GM21367 (cell line): ENCODE measurements at regions not wholly inside any gene's neighbourhood (a gene's known extent, or its start where the extent isn't known, plus 50 kb on each side); places are given as distances from the start of the nearest gene placed in this dataset.
"Not testable (repeated sequence)": the region's sequence is repeated elsewhere in the genome, so short reads cannot be mapped to it uniquely, and the experiment has no call there.

ENCODE experiments used
- ATAC-seq: cut with Tn5 transposase; IDR thresholded peaks from one replicate; pipeline ENCODE4 v1.9.1; 2021; ENCODE audit not compliant: unreplicated experiment

DNA sequence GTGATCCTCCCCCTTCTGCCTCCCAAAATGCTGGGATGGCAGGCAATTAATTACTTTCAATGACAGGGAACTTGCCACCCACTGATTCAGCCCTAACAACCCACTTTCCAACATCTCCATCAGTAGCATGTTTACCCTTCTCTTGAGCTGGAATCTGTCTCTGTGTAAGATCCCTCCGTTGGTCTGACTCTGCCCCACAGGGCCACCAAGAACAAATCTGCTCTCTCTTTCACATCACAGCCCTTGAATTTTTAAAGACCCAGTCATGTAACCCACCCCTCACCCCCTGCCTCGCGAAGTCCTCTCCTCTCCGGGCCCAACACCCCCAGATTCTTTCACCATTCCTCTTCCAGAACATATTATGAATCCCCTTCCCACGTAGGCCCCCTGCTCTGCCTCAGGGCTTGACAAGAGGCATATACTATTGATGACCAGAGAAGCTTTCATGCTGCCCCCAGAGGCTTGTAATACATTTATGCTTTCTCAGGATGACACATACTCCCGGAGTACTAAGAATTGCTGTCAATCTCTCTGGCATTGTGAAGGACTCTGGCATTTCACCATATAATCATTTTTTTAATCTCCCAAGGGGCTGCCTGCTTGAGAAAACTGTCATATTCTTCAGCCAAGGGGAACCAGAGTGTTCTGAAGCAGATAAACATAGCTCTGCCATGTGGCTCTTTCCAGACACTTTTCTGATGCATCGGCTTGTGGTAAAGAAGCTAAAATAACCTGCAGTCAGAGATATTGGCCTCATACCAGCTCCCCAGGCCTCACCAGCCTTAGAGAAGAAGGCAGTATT lies 179.2 kb upstream of the AUTS2 start:
- ATAC-seq: no peak

DNA sequence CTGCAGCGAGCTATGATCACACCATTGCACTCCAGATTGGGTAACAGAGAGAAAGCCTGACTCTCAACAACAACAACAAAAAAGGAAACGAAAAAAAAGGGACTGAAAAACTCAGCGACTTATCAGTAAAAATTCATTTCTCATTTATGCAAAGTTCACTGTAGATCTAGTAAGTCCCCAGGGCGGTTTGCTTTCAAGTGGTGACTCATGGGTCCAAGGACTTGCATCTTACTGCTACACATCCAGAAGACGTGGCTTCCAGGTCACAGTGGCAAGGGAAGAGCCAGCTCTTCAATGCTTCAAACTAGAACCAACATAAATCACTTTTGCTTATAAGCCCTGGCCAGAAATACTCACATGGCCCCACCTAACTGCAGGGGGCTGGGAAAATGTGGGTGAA lies 178.3 kb upstream of the AUTS2 start:
- peak; percentile 81 for ATAC-seq

DNA sequence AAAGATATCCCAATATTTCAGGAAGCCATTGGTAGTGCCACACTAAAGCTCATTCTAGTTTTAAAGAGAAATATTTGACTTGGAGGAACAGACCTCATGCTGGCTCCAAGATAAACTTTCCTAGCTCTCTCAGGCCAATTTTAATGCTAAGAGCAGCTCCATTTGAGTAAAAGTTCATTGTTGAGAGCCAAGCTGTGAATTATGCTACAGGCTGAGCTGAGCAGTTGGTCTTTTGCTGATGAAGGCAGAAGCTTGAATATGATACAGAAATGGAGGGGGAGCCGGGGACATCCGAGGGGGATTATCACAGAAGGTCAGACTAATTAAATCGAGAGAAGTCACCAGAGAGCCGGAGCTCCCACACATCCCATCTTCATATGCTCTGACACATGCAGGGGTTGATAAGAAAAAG lies 175.7 kb upstream of the AUTS2 start:
- ATAC-seq: no peak

DNA sequence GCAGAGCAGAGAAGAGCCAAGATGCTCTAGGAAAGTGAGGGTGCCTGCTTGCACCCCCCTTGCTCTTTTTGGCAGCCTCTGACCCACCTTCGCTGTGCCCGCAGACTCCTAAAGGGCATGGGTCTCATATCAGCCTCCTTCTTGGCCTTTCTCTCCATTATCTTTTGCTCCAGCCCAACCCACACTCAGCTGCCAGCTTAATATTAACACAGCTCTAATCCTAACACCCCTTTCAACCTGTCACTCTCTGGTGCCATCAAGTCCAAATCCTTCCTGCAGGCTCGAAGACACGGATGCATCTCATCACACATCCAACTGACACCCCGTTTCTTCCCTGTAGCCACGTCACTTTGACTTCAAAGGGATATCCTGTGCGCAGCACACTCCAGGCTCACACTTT lies 171.6 kb upstream of the AUTS2 start:
- ATAC-seq: no peak

DNA sequence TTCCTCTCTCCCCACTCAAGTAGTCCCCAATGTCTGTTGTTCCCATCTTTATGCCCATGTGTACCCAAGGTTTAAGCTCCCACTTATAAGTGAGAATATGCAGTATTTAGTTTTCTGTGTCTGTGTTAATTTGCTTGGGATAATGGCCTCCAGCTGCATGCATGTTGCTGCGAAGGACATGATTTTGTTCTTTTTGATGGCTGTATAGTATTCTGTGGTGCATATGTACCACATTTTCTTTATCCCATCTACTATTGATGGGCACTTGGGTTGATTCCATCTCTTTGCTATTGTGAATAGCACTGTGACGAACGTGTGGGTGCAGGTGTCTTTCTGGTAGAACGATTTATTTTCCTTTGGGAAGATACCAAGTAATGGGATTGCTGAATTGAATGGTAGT lies 170.2 kb upstream of the AUTS2 start:
- no peak for ATAC-seq

DNA sequence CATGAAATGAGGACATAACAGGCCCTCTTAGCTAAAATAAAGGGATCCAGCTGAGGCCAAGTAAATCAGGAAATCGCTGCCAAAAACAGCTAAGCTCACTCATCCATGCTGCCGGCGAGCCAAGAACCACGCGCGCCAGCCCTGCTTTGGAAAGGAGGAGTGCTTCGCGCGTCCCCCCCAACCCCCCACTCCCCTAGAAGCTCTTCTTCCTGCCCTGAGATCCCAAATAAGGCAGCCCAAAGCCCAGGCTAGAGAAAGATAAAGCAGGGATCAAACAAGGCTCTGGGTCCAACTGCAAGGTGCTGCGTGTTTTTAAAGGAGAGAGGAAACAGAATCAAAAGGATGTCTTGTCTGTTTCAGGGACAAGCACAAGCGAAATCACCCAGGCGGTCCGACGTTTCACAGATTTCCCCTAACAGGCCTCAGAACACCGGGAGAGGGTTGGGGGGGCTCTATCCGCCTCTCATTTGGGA lies 168.3 kb upstream of the AUTS2 start:
- no peak for ATAC-seq

DNA sequence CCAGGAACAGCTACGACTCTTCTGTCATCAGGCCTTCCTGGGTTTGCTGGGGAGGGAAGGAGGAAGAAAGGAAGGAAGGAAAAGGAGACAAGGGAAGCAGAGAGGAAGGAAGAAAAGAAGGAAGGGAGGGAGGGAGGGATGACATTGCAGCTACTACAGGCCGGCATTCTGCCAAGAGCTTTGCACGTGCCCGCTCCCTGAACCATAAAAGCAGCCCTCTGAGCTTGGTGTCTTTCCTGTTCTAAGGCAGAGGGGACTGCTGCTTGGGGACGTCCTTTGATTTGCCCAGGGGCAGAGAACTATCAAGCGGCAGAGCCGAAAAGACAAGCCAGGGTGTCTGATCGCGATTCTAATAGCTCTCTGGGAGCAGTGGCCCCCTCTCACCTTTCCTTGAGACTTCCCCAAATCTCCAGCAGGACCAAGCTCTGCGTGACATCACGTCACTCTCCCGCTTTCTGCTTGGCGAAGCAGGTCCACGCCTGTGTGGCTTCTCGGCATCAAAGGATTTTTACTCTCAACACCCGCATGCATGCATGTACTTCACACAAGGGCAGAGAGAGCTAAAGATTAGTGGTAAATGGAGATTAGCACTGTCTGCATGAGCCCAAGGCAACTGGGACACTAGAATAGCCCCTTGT lies 167.8 kb upstream of the AUTS2 start:
- ATAC-seq: no peak

DNA sequence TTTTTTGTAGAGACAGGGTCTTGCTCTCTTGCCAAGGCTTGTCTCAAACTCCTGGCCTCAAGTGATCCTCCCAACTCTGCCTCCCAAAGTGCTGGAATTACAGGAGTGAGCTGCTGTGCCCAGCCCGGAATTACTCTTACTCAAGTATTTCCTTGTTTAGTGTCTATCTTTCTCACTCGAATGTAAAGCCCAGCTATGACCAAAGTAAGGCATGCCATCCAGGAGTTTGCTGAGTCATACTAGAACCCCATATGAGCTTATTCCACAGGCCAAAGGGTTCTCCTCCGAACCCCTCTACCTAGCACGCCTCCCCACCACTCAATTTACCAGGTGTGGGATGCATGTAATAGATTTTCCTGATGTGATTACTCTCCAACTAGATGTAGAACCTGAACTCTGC lies 166.6 kb upstream of the AUTS2 start:
- no peak for ATAC-seq

DNA sequence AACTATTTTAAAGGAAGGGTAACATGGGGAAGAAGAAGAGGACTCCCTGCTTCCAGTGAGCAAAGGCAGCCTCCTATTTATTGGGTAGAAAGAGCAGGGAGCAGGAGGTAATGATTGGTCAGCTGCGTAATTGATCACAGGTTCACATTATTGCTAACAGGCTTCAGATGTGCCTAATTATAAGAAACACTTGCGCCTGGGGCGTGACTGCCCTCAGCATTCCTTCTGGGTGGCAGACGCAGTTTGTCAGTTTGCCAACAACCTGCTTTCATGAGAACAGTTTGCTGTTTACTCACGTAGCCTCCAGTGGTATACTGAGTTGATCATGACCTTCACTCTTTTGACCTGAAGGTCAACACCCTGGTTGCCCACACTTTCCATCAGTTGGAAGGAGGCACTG lies 166.0 kb upstream of the AUTS2 start:
- not testable (repeated sequence) for ATAC-seq

GRCh38 chr7:69433081-69433480 lies 165.2 kb upstream of the AUTS2 start:
- no peak for ATAC-seq

- peak; percentile 46 for ATAC-seq
Observed at GRCh38 chr7:69434398-69434815, 163.9 kb upstream of the AUTS2 start.

DNA sequence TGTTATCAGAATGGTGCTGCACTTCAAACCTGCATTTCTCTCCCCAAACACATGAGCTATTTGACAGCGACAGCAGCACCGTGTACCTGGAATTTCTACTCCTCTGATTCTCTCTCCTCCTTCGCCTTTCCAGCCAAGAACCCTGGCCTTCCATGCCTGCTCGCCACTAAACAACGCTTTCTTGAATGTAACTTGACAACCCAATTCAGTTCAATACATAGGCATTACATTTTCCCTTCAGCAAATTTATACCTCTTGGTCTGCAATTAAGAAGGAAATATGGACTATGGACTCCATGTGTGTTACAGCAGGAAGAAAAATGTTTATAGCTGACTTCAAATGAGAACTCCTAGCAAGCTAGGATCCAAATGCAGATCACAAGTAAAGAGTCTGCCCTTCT lies 162.6 kb upstream of the AUTS2 start:
- ATAC-seq: no peak

GRCh38 chr7:69436946-69437345 lies 161.3 kb upstream of the AUTS2 start:
- ATAC-seq: no peak

- no peak for ATAC-seq
Observed at GRCh38 chr7:69438584-69439412, 159.5 kb upstream of the AUTS2 start.

DNA sequence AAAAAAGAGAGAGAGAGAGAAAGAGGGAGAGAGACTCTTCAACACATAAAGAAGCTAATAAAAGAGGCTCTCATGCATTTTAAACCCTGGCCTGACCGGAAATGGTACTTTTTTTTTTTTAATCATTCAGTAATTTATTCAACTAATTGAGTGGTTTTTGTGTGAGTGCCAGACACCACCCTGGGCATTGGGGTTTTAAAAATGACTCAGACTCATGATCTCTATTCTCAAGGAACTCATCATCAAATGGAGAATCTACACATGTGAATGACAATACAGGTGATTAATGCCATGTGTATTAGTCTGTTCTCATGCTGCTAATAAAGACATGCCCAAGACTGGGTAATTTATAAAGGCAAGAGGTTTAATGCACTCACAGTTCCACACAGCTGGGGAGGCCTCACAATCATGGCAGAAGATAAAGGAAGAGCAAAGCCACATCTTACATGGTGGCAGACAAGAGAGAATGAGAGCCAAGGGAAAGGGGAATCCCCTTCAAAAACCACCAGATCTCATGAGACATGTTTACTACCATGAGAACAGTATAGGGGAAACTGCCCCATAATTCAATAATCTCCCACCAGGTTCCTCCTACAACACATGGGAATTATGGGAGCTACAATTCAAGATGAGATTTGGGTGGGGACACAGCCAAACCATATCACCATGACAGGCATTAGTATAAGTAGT lies 158.5 kb upstream of the AUTS2 start:
- no peak for ATAC-seq

- ATAC-seq: no peak
Observed at GRCh38 chr7:69440976-69441375, 157.3 kb upstream of the AUTS2 start.

- ATAC-seq: no peak
Observed at GRCh38 chr7:69443136-69443535, 155.1 kb upstream of the AUTS2 start.

DNA sequence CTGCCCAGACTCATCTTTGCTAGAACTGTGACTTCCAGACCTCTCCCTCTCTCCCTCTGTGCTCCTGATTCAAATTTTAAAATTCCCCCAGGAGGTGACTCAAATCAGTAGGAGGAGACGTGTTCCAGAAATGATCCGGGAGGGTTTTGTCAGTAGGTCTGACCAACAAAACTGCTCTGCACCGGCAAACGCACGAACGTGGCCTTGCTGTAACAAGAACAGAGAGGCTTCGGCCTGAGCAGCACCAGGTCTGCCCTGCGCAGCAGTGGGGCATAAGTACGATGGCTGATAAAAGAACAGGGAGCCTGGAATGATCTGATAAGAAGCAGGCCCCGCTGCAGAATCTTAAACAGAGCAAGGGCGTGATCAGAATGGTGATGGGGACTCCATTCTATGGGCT lies 152.7 kb upstream of the AUTS2 start:
- no peak for ATAC-seq

DNA sequence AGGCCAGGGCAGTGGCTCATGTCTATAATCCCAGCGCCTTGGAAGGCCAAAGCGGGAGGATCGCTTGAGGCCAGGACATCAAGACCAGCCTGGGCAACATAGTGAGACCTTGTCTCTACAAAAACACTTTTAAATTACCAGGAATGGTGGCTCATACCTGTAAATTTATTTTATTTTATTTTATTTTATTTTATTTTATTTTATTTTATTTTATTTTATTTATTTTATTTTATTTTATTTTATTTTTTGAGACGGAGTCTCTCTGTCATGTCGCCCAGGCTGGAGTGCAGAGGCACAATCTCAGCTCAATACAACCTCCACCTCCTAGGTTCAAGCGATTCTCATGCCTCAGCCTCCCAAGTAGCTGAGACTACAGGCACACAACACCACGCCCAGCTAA lies 152.1 kb upstream of the AUTS2 start:
- not testable (repeated sequence) for ATAC-seq

GRCh38 chr7:69448071-69448470 lies 150.2 kb upstream of the AUTS2 start:
- ATAC-seq: no peak

DNA sequence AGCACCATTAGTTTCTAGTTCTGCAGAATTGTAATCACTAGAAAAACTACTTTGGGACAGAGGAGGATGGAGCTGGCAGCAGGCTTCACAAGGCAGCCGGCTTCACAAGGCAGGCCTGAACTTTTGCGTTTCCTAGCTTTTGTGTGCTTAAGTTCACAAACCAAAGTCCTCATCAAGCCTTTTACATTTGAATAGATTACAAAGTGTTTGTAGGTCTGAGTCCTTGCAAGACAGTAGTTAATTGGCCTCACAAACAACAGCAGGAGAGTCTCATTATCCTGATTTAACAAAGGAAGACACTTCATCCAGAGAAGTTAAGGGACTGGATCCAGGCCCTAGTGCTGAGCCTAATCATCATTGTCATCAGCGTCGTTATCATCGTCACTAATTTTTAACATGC lies 147.8 kb upstream of the AUTS2 start:
- no peak for ATAC-seq
